SU-DHL-6 (cell line): ENCODE measurements at regions not wholly inside any gene's neighbourhood (a gene's known extent, or its start where the extent isn't known, plus 50 kb on each side); places are given as distances from the start of the nearest gene placed in this dataset.
"Not testable (repeated sequence)": the region's sequence is repeated elsewhere in the genome, so short reads cannot be mapped to it uniquely, and the experiment has no call there.

Experiments used
- H2AFZ ChIP-seq: fragments of 200-600 bp; sonication (generic); 2 replicates; pipeline ENCODE4 v1.6.1; 2014; ENCODE audit warnings: low read depth, mild to moderate bottlenecking, moderate library complexity, mixed read lengths, antibody characterized with exemption, low read length; ENCODE audit not compliant: severe bottlenecking
- H3F3A ChIP-seq: fragments of 200-600 bp; shearing (Covaris generic); 2 replicates; pipeline ENCODE4 v1.6.0; 2016; ENCODE audit warnings: antibody characterized with exemption, mild to moderate bottlenecking; ENCODE audit not compliant: insufficient read depth
- H3K27ac ChIP-seq: fragments of 200-600 bp; sonication (generic); 2 replicates; pipeline ENCODE4 v1.5.1; 2016; ENCODE audit warnings: low read depth, mild to moderate bottlenecking, low read length, moderate library complexity, mixed read lengths
- H3K27me3 ChIP-seq: fragments of 200-600 bp; sonication (generic), shearing (Covaris generic); 2 replicates; pipeline ENCODE4 v1.6.0; 2014; ENCODE audit warnings: mild to moderate bottlenecking, low read length
- H3K36me3 ChIP-seq: fragments of 200-600 bp; sonication (generic); 2 replicates; pipeline ENCODE4 v1.6.1; 2014; ENCODE audit warnings: mild to moderate bottlenecking, low read length, mixed read lengths
- H3K4me2 ChIP-seq: fragments of 300-600, 200-600 bp; shearing (Covaris generic), sonication (generic); 2 replicates; pipeline ENCODE4 v1.6.0; 2014; ENCODE audit warnings: low read length, low read depth, mild to moderate bottlenecking; ENCODE audit not compliant: poor library complexity, severe bottlenecking
- H3K4me3 ChIP-seq: fragments of 200-600 bp; sonication (generic); 2 replicates; pipeline ENCODE4 v1.5.1; 2014; ENCODE audit warnings: antibody characterized with exemption, low read length, mild to moderate bottlenecking, mixed read lengths; ENCODE audit not compliant: insufficient read depth, poor library complexity, severe bottlenecking
- H3K79me2 ChIP-seq: fragments of 200-600 bp; sonication (generic); 2 replicates; pipeline ENCODE4 v1.6.1; 2014; ENCODE audit warnings: mild to moderate bottlenecking, low read length, moderate library complexity; ENCODE audit not compliant: insufficient read depth
- H3K9ac ChIP-seq: fragments of 200-600 bp; sonication (generic); 2 replicates; pipeline ENCODE4 v1.7.0; 2014; ENCODE audit warnings: mild to moderate bottlenecking, low read length
- H3K9me2 ChIP-seq: fragments of 200-600 bp; sonication (generic); replicated peaks from 2 replicates; pipeline ENCODE4 v1.6.1; 2014; ENCODE audit warnings: low read length; ENCODE audit not compliant: insufficient read depth
- H3K9me3 ChIP-seq: fragments of 200-600 bp; sonication (generic); 2 replicates; pipeline ENCODE4 v1.6.1; 2014; ENCODE audit warnings: low read length, mixed read lengths; ENCODE audit not compliant: insufficient read depth
- H4K20me1 ChIP-seq: fragments of 200-600 bp; sonication (generic); 2 replicates; pipeline ENCODE4 v1.6.1; 2014; ENCODE audit warnings: low read depth, mild to moderate bottlenecking, antibody characterized with exemption, low read length, moderate library complexity, mixed read lengths
- CTCF ChIP-seq: fragments of 200-600 bp; sonication (generic); IDR thresholded peaks from one replicate; pipeline ENCODE4 v1.5.1; 2017; ENCODE audit warnings: antibody characterized with exemption, mild to moderate bottlenecking, low read length, moderate library complexity; ENCODE audit not compliant: insufficient read depth, poor library complexity, severe bottlenecking
- EZH2phosphoT487 ChIP-seq: fragments of 200-600 bp; sonication (generic), shearing (Covaris generic); conservative IDR thresholded peaks from 2 replicates; pipeline ENCODE4 v1.6.1; 2018; ENCODE audit warnings: mild to moderate bottlenecking, antibody characterized with exemption, low read length, moderate library complexity, mixed read lengths

DNA sequence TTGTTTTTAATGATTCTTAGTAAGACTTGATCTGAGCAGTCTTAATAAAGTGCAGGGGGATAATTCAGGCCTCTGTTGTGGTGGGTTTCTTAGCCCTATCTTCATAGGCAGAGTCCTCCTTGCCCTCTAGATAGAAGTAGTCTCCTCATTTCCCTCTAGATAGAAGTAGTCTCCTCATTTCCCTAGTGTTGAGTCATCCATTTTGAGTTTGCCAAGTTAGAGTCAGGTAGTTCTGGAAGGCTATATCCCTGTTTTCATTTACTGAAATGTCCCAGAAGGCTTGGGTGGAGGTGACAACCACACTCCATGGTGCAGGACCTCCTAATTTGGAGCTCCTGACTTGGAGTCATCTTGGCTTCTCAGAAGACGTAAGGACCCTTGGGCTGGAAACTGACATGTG is 384.6 kb downstream of the MLLT3 start:
- H3K9ac ChIP-seq, result no peak overlapping the region
- H3K4me3 ChIP-seq, result no peak overlapping the region
- no peaks in the 10 kb centered on the region for H3K79me2 ChIP-seq
- H4K20me1 ChIP-seq, result no peaks in the 10 kb centered on the region
- no peaks in the 10 kb centered on the region for H3K9me3 ChIP-seq
- no peaks in the 10 kb centered on the region for H3K36me3 ChIP-seq
- TF ChIP-seq EZH2phosphoT487 (no peak), CTCF (no peak)
- no peaks in the 10 kb centered on the region for H3K27me3 ChIP-seq
- no peaks in the 10 kb centered on the region for H3F3A ChIP-seq
- H2AFZ ChIP-seq, result no peak overlapping the region
- H3K27ac ChIP-seq, result no peak overlapping the region
- no peak overlapping the region for H3K4me2 ChIP-seq
- no peaks in the 10 kb centered on the region for H3K9me2 ChIP-seq

DNA sequence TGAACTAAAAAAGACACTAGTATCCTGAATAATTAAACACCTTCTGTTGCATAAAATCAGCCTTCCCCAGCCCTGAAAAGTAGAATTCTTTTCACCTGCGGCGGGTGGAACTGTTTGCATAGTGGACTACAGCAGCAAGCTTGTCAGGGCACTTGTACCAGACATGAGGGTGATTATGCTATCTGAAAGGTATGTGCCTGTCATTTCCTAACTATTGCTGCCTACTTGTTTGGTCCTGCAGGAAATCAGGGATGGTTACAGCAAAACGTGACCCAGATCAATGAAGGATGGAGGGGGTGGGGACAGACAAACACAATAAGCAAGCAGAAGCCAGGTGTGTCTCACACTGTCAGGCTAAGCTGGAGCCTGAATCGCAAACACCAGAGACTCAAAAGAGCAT is 385.6 kb downstream of the MLLT3 start:
- H3K9me3 ChIP-seq, result no peaks in the 10 kb centered on the region
- no peak overlapping the region for H3K4me2 ChIP-seq
- H3K27ac ChIP-seq, result no peak overlapping the region
- H3K9me2 ChIP-seq, result no peaks in the 10 kb centered on the region
- no peak overlapping the region for H3K4me3 ChIP-seq
- H4K20me1 ChIP-seq, result no peaks in the 10 kb centered on the region
- no peaks in the 10 kb centered on the region for H3K27me3 ChIP-seq
- H2AFZ ChIP-seq, result no peak overlapping the region
- no peaks in the 10 kb centered on the region for H3K79me2 ChIP-seq
- TF ChIP-seq EZH2phosphoT487 (no peak), CTCF (no peak)
- no peak overlapping the region for H3K9ac ChIP-seq
- no peaks in the 10 kb centered on the region for H3F3A ChIP-seq
- no peaks in the 10 kb centered on the region for H3K36me3 ChIP-seq

GRCh38 chr9:20235206-20235605 is 387.1 kb downstream of the MLLT3 start:
- not testable (repeated sequence) for H3K36me3 ChIP-seq, H3K4me2 ChIP-seq, H3K9ac ChIP-seq, H4K20me1 ChIP-seq, H3K27ac ChIP-seq, H3F3A ChIP-seq, H3K4me3 ChIP-seq, H2AFZ ChIP-seq, H3K9me3 ChIP-seq, H3K27me3 ChIP-seq, H3K9me2 ChIP-seq, H3K79me2 ChIP-seq

GRCh38 chr9:20228096-20228495 is 394.2 kb downstream of the MLLT3 start:
- Histone ChIP-seq H4K20me1 (no peaks in the 10 kb centered on the region), H2AFZ (no peak overlapping the region), H3K9me3 (no peaks in the 10 kb centered on the region), H3K36me3 (no peaks in the 10 kb centered on the region), H3K4me2 (no peak overlapping the region), H3K9ac (no peak overlapping the region), H3K9me2 (no peaks in the 10 kb centered on the region), H3K27me3 (no peaks in the 10 kb centered on the region), H3K27ac (no peak overlapping the region), H3F3A (no peaks in the 10 kb centered on the region), H3K79me2 (no peaks in the 10 kb centered on the region), H3K4me3 (no peak overlapping the region)
- no peak for TF ChIP-seq CTCF
- TF ChIP-seq EZH2phosphoT487, result no peak
